GM12878 (cell line): ENCODE measurements at regions not wholly inside any gene's neighbourhood (a gene's known extent, or its start where the extent isn't known, plus 50 kb on each side); places are given as distances from the start of the nearest gene placed in this dataset.
"Not testable (repeated sequence)": the region's sequence is repeated elsewhere in the genome, so short reads cannot be mapped to it uniquely, and the experiment has no call there.

Experiments used
- CBX5 ChIP-seq: sonication (generic); IDR thresholded peaks from 2 replicates; pipeline ENCODE4 v1.6.1; 2016; ENCODE audit warnings: low read depth, moderate library complexity, mild to moderate bottlenecking, inconsistent platforms
- RFX5 ChIP-seq: IDR thresholded peaks from 2 replicates; pipeline ENCODE4 v1.6.1; 2011; ENCODE audit warnings: low read depth, low read length, improper control_type of control experiment
- TF ChIP-seq, protein P1 (sequence below), 3 experiments: IDR thresholded peaks in 2 of 3; conservative IDR thresholded peaks in 1 of 3; 2 replicates each; pipeline ENCODE4 v1.5.1; 2011; ENCODE audit warnings: low read depth in 3 of 3, low read length in 3 of 3, mild to moderate bottlenecking in 3 of 3, control low read depth in 2 of 3, moderate library complexity in 2 of 3, inconsistent platforms in 1 of 3, mixed read lengths in 1 of 3; ENCODE audit not compliant: control insufficient read depth in 2 of 3, insufficient read depth in 1 of 3; ENCODE audit errors: extremely low read depth in 1 of 3

DNA sequence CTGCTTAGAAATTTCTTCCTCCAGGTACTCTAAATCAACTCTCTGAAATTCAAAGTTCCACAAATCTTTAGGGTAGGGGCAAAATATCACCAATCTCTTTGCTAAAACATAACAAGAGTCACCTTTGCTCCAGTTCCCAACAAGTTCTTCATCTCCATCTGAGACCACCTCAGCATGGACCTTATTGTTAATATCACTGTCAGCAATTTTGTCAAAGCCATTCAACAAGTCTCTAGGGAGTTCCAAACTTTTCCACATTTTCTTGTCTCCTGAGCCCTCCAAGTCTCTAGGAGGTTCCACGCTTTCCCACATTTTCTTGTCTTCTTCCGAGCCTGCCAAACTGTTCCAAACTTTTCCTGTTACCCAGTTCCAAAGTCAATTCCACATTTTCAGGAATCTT, 255.9 kb downstream of the TDRD15 start:
- TF ChIP-seq RFX5, CBX5: not testable (repeated sequence)
- TF ChIP-seq, protein P1, sequence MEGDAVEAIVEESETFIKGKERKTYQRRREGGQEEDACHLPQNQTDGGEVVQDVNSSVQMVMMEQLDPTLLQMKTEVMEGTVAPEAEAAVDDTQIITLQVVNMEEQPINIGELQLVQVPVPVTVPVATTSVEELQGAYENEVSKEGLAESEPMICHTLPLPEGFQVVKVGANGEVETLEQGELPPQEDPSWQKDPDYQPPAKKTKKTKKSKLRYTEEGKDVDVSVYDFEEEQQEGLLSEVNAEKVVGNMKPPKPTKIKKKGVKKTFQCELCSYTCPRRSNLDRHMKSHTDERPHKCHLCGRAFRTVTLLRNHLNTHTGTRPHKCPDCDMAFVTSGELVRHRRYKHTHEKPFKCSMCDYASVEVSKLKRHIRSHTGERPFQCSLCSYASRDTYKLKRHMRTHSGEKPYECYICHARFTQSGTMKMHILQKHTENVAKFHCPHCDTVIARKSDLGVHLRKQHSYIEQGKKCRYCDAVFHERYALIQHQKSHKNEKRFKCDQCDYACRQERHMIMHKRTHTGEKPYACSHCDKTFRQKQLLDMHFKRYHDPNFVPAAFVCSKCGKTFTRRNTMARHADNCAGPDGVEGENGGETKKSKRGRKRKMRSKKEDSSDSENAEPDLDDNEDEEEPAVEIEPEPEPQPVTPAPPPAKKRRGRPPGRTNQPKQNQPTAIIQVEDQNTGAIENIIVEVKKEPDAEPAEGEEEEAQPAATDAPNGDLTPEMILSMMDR (IDR thresholded peaks at IDR 0.05 in 2 of 3, conservative IDR thresholded peaks at IDR 0.05 in 1 of 3; ENCODE audit: control insufficient read depth in 2 of 3, extremely low read depth in 1 of 3, insufficient read depth in 1 of 3, low read depth in 3 of 3, low read length in 3 of 3): not testable (repeated sequence)
